ENCODE measurements at regions not wholly inside any gene's neighbourhood (a gene's known extent, or its start where the extent isn't known, plus 50 kb on each side); places are given as distances from the start of the nearest gene placed in this dataset.
A peak's percentile ranks its signal among the peaks of the same experiment; 100 is the strongest.

- Histone ChIP-seq H3K27ac (no peak overlapping the region), H3K4me1 (no peaks in the 10 kb centered on the region), H3K36me3 (no peaks in the 10 kb centered on the region), H3K27me3 (no peaks in the 10 kb centered on the region), H3K4me3 (no peak overlapping the region), H3K9me3 (peaks cover 0 to 34% of the 10 kb centered on the region in 2 donors)
- TF ChIP-seq CTCF (IDR thresholded peaks at IDR 0.05): no peak
- intact Hi-C loops (cut with DNase I): no loop called here
- no peak for ATAC-seq
- no peak for DNase-seq
These were observed 1057.8 kb downstream of the FSCB start for GRCh38 chr14:43449291-43449690.

- no peak for ATAC-seq
- H3K27ac ChIP-seq: no peak overlapping the region
These were observed 1069.0 kb downstream of the FSCB start for GRCh38 chr14:43438056-43438455.

DNA sequence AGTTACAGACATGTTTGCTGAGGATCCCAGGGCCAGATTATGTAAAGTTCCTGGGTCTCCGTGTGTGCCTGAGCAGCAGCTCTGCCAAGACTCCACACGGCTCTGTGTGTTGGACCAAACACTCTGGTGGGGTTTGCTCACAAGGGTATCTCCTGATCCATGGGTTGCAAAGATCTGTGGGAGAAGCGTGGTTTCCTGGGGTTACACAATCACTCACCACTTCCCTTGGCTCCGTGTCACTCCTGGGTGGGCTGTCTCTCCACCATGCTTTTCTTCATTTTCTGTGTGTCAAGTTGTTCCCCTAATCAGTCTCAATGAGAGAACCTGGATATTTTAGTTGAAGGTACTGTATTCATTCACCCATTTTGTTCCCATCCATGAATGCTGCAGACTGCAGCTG is 1088.8 kb downstream of the FSCB start:
- TF ChIP-seq CTCF (IDR thresholded peaks at IDR 0.05): no peak
- DNase-seq (no peak), ATAC-seq (no peak)
- Histone ChIP-seq H3K4me1 (no peaks in the 10 kb centered on the region), H3K4me3 (no peak overlapping the region), H3K9me3 (peaks cover 0 to 3% of the 10 kb centered on the region in 2 donors), H3K36me3 (no peaks in the 10 kb centered on the region), H3K27me3 (no peaks in the 10 kb centered on the region), H3K27ac (no peak overlapping the region)
- intact Hi-C loops (cut with DNase I): no loop called here

More at GRCh38 chr14:43438056-43438455, 1069.0 kb downstream of the FSCB start:
- intact Hi-C loops (cut with DNase I): no loop called here
- Histone ChIP-seq H3K4me1 (no peaks in the 10 kb centered on the region), H3K4me3 (no peak overlapping the region), H3K9me3 (peaks cover 0 to 1% of the 10 kb centered on the region in 2 donors), H3K36me3 (no peaks in the 10 kb centered on the region), H3K27me3 (no peaks in the 10 kb centered on the region)
- no peak for TF ChIP-seq CTCF (IDR thresholded peaks at IDR 0.05)
- DNase-seq: no peak

GRCh38 chr14:43413084-43413483 is 1094.0 kb downstream of the FSCB start:
- Histone ChIP-seq H3K9me3 (no peaks in the 10 kb centered on the region), H3K4me1 (no peaks in the 10 kb centered on the region), H3K27me3 (no peaks in the 10 kb centered on the region), H3K27ac (no peak overlapping the region), H3K36me3 (no peaks in the 10 kb centered on the region), H3K4me3 (no peak overlapping the region)
- ATAC-seq (no peak), DNase-seq (no peak)
- TF ChIP-seq CTCF (IDR thresholded peaks at IDR 0.05): no peak
- intact Hi-C loops (cut with DNase I): no loop called here

- H3K27ac ChIP-seq: no peak overlapping the region
- intact Hi-C loops (cut with DNase I): no loop called here
- H3K9me3 ChIP-seq: no peaks in the 10 kb centered on the region
- H3K36me3 ChIP-seq: no peaks in the 10 kb centered on the region
- peak in 2 of 4 donors; percentile 49 to 73 for DNase-seq
- ATAC-seq: no peak
- H3K27me3 ChIP-seq: no peaks in the 10 kb centered on the region
- no peak overlapping the region for H3K4me3 ChIP-seq
- no peaks in the 10 kb centered on the region for H3K4me1 ChIP-seq
- TF ChIP-seq CTCF (IDR thresholded peaks at IDR 0.05): no peak
These were observed 1095.2 kb downstream of the FSCB start for GRCh38 chr14:43411841-43412240.
